Fibroblast of skin of back (primary cell): ENCODE measurements at regions not wholly inside any gene's neighbourhood (a gene's known extent, or its start where the extent isn't known, plus 50 kb on each side); places are given as distances from the start of the nearest gene placed in this dataset.

Experiments
- DNase-seq: peaks from one replicate; pipeline ENCODE4 v3.0.0-alpha.2; 2013

- no peak for DNase-seq
These were observed 528.6 kb downstream of the PTPRC start for GRCh38 chr1:199167460-199167859.

DNA sequence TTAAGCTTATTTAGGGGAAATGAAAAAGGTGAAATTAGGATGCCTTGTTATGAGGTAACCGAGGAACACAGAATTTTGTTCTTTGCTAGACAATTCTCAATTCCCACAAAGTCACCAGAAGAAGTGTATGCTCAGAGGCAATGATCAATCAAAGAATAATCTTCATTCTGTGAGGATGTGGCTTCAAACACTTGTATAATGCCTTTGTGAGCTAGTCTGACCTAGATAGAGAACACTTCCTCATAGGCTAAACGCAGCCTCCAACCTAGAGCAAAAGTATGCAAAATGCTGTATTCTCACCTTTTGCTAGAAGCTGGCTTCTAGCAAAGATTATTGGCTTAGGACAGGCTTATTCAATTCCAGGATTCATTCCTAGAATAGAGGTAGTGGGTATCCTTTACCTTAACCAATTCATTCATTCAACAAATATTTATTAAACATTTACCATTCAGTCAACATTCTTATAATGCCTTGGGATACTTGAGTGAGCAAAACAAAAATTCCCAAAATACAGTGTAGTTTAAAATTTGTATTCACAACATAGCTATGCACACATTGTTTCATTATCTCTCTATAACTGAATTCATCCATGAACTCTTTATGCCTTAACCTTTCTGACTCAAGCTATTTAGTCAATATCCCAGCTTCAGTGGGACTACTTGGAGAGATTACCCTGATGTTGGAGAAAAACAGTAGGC is 530.2 kb downstream of the PTPRC start:
- no peak for DNase-seq

- no peak for DNase-seq
These were observed 531.9 kb downstream of the PTPRC start for GRCh38 chr1:199170711-199171110.

- DNase-seq, result no peak
These were observed 533.6 kb downstream of the PTPRC start for GRCh38 chr1:199172171-199173124.

- DNase-seq, result peak; percentile 65
These were observed 534.5 kb downstream of the PTPRC start for GRCh38 chr1:199173356-199173755.

DNA sequence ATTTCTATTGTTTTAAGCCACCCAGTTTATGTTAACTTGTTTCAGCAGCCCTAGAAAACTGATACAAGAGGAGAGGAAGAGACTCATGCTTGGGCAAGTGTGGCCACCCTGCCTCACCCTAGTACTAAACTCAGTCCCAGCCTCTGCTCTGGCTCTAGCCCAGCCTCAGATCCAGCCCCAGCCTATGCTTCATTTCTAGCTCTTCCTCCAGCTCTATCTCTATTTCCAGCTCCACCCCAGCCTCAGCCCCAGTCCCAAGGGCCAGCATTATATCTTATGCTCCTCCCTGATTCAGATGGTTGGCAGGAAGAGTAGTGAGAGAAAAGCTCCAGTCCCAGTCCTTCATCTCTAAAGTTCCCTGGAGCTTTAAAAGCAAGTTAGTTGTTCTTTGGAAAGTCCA is 535.5 kb downstream of the PTPRC start:
- DNase-seq, result no peak

- no peak for DNase-seq
These were observed 537.9 kb downstream of the PTPRC start for GRCh38 chr1:199176713-199177112.

GRCh38 chr1:199177241-199177640 is 538.4 kb downstream of the PTPRC start:
- DNase-seq, result no peak

GRCh38 chr1:199178646-199179045 is 539.8 kb downstream of the PTPRC start:
- DNase-seq, result no peak

- no peak for DNase-seq
These were observed 543.5 kb downstream of the PTPRC start for GRCh38 chr1:199182186-199182843.

- DNase-seq, result no peak
These were observed 545.3 kb downstream of the PTPRC start for GRCh38 chr1:199184180-199184579.

DNA sequence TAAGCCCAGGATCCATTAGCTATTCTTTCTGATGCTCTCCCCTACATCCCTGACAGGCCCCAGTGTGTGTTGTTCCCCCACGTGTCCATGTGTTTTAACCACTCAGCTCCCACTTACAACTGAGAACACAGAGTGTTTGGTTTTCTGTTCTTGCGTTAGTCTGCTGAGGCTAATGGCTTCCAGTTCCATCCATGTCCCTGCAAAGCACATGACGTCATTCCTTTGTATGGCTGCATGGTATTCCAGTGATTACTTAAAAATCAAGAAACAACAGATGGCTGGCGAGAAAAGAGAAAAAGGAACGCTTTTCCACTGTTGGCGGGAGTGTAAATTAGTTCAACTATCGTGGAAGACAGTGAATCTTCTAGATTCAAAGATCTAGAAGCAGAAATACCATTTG is 556.0 kb downstream of the PTPRC start:
- no peak for DNase-seq

DNA sequence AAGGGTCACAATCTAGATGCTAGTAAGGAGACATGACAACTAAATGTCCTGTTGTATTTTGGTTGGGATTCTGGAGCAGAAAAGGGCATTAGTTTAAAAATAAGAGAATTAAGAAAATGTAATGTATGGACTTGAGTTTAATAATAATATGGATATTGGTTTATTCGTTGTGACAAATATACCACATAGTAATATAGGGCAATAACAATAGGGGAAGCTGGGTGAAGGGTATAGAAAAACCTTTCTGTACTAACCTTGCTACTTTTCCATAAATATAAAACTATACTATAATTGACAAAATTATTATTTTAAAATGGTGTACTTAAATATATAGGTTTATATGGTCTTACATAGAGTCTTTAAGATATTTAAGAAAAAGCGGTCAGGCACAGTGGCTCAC is 558.9 kb downstream of the PTPRC start:
- no peak for DNase-seq

DNA sequence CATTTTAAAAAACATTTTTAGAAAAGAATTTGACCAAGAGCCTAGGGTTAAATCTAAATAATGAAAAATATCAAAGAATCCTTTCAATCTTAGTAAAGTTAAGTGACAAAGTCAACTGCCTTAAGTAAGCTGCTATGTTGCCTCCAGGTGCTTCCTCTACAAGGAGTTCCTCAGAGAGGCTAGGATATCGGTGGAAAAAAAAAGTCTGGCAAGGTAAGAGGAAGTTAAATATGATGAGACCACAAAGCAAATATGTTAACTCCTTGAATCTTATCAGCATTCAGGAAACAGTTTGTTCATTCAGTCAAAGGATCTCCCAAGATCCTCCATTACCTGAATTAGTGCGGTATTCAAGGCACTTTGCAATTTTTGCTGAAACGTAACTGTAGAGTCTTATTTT is 563.5 kb downstream of the PTPRC start:
- no peak for DNase-seq

GRCh38 chr1:199204231-199204630 is 565.4 kb downstream of the PTPRC start:
- no peak for DNase-seq

DNA sequence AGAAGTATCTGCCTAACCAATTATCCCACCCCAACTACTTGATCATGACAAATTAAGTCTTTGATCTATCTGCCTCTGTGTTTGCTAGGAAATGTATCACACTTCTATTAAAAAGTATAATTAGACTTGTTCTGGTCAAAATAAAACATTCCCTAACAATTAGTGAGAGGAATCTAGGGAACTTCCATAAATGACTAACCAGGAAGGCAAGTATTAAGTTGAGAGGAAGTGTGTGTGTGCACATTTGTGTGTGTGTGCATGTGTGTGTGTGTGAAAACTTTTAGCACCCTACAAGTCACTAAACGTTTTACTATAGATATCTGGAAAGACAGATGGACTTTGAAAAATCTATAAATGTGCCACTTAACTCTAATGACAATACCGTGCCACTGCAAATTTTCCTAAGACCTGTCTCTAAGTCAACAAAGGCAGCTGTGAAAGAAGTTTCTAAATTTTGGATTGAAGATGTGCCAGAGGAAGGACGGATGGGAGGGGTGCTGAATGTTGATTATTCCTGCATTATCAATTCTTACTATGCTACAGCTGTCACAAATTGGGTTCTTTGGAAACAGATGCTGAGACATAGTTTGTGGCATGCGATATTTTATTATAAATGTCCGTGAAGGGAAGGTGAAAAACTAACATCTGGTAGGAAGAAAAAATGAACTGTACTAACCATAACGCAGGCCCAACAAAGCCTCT is 567.1 kb downstream of the PTPRC start:
- peak; percentile 10 for DNase-seq

DNA sequence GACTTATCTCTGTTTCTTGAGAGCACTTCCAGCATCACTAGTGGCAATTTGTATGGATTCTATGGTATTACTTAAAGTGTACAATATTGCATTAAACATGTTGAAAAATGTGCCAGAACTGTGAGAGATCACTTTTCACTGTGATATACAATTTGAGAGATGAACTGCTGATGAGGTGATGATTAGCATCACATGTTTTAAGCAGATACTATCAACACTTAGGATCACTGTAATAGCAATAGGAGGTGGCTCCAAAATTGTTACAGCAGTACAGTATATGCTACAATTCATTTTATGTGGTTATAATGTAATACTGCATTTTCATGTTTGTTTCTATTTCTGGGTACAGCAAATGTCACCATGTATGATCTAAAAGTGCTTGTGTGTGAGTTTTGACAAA is 570.0 kb downstream of the PTPRC start:
- DNase-seq, result no peak

DNA sequence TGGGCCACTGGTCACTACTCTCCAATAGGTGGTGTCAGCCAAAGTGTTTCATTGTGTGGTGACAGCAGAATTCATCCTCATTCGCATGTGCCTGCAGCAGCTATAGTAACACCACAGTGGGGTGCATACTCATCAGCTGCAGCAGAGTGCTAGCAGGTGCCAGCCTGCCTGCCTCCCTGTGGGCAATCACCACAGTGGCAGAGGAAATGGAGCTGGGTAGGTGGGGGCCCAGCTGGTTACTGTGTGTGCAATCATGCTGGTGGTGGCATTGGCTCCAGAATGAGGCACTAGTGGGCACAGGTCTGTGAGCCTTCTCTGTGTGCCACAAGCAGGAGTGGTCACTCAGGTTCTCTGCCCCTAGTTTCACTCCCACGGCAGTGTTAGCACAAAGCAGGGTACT is 579.2 kb downstream of the PTPRC start:
- no peak for DNase-seq

- no peak for DNase-seq
These were observed 579.7 kb downstream of the PTPRC start for GRCh38 chr1:199218533-199218932.

DNA sequence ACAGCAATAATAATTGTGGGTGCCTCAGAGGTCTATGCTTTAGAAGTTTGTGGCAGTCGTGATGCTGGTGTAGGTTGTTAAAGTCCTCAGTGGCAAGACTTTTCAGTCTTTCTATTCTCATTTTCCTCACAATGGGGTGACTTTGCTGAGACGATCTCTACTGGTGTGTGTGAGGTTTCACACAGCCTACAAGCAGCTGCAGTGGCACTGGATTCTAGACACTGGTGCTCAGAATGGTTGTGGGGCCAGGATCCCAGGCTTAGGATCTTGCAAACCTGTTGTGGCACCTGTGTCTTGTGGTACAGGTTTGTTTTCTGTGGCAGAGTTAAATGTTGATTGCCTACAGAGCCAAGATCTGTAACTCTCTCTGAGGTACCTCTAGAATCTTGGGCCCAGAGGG is 581.2 kb downstream of the PTPRC start:
- no peak for DNase-seq

- DNase-seq, result no peak
These were observed 582.7 kb downstream of the PTPRC start for GRCh38 chr1:199221371-199222150.

DNA sequence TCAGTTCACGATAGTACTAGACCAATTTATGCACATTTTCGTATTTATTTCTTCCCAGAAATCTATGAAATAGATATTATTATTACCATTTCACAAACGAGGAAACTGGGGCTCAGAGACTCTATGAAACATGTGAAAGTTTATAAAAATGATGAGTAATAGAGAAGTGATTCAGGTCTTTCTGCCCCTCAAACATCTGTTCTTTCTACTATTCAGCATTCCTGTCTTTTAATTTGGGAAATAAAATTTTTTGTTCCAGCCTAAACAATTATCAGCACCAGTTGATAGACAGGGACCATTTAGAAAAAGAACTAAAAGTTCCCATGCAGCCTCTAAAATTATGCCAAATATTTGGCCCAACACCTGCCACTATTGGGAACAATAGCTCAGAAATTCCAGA is 585.1 kb downstream of the PTPRC start:
- DNase-seq, result no peak
